GM18858 (cell line): ENCODE measurements at regions not wholly inside any gene's neighbourhood (a gene's known extent, or its start where the extent isn't known, plus 50 kb on each side); places are given as distances from the start of the nearest gene placed in this dataset.

Source experiments
- ATAC-seq: cut with Tn5 transposase; IDR thresholded peaks from one replicate; pipeline ENCODE4 v1.9.1; 2021; ENCODE audit not compliant: unreplicated experiment

DNA sequence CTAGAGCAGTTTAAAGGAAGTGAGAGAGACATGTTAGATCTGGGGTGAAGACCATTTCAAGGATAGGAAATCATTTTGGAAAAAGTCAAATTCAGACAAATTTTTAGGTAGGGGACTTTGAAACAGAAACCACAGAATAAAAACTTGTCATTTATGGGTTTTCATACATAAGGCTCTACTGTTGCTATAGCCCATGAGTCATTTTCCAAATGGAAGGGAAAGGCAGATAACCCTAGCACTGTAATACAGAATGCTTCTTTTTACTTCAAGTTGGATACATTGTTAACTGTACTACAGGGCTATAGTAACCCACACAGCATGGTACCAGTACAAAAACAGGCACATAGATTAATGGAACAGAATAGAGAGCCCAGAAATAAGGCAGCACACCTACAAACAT, 455.4 kb downstream of the EBF1 start:
- no peak for ATAC-seq

GRCh38 chr5:158643840-158644239, 455.9 kb downstream of the EBF1 start:
- no peak for ATAC-seq

- ATAC-seq = no peak
Measured at GRCh38 chr5:158642879-158643278, 456.8 kb downstream of the EBF1 start.

GRCh38 chr5:158641016-158641415, 458.7 kb downstream of the EBF1 start:
- ATAC-seq = no peak

- no peak for ATAC-seq
Measured at GRCh38 chr5:158640593-158640980, 459.1 kb downstream of the EBF1 start.

DNA sequence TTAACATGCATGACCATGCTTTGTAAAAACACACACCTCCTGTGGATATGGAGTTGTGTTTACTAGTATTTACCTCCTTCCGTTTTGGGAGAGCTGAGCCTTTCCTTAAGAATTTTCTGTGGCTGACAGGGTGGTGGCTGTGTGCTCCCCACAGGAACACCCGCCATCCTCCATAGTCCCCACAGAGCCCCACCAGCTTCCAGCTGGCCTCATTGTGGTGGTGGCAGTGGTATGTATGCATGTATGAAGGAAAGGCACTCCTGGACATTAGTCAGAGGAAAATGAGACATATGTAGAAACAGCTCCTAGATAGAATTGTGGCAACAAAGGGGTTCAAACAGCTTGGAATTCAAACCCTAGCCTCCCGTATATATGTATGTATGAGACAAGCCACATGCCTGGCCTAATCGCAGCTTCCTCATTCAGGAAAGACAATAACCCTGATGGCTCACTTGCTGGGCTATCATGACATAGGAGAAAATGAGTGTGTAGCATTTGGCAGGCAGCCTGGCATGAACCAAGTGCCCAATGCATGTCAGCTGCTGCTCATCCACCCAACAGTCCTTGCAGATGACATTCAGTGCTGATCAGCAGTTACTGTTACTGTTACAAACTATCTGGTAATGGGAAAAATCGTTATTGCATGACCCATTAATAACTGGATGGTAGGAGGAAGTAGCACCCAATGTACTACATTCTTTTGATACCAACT, 459.7 kb downstream of the EBF1 start:
- no peak for ATAC-seq

DNA sequence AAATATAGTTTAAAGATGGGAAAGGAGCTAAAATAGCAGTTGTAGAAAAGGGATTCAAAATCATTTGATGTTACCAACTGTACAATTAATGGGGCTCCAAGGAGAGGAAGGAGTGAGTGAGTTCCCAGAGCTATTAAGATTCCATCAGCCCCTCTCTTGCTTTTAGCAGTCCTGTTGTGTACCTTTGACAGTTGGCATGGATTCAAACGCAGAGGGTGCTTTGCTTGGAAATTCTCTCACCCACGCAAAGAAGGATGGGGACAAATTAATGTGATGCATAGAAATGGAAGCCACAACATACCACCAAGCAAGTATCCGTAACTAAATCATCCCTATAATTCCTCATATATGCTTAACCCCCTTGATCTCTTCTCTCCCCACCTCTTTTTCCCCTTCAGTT, 461.3 kb downstream of the EBF1 start:
- ATAC-seq = no peak

DNA sequence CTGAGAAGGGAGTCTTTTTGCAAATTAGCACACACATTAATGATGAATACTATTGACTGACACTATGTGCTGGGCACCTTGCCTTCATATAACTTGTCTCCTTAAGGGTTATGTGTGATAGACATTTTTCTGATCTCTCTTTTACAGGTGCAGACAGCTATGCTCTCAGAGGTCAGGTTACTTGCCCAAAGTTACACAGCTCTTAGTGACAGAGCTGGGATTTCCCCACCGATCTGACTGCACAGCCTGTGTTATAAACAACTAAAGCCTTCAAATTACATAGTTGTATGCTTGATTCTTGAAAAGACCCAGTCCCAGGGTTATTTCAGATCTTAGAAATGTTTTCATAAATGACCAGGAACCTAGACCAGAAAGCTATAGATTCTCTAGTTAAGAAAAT, 462.7 kb downstream of the EBF1 start:
- no peak for ATAC-seq

DNA sequence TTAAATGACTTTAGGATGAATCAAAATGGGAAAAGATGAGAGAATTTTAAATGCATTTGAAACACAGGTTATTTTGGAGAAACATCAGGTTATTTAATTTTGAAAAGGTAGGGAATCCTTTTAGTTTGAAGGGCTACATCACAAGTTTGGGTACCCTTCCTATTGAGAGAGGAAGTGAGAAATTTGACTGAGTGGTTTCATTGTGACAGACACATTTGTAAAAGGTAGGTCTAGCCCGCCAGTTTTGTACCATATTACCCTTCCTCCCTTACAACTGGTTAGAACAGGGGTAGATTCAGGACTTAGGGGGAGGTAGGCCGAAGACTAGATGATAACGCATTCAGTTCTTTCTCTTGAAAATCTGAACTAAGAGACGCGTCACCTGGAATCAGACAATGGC, 464.2 kb downstream of the EBF1 start:
- ATAC-seq = peak; percentile 63

- no peak for ATAC-seq
Measured at GRCh38 chr5:158634714-158635113, 465.0 kb downstream of the EBF1 start.

DNA sequence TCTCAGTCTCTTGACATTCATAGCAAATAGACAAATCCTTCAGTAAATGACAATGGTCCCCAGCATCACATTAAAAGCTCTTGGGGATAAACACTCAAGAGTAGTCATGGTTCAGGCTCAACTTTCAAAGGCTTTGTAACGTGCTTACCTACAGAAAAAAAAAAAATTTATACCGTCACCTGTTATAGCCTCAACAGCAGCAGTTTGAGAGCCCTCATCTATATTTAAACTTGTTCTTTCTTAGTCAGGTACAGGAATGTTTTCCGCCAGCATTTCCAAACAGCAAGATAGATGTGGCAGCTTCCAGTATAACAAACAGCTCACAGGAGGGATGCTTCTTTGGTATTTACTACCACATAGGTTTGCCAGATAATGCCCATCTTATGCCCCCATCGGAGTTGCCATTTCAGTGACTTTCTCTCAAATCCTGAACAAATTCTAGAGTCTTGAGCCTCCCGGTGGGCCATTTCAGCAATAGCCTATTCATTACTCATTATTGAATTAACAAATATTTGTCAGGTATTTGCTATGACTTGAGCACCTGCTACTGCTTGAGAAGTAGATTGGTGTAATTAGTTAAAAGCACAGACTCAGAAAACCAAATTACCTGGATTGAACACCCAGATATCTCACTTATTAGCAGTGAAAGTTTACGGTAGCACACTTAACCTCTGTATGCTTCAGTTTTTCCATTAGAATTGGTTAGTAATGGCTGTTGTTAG, 470.0 kb downstream of the EBF1 start:
- no peak for ATAC-seq

DNA sequence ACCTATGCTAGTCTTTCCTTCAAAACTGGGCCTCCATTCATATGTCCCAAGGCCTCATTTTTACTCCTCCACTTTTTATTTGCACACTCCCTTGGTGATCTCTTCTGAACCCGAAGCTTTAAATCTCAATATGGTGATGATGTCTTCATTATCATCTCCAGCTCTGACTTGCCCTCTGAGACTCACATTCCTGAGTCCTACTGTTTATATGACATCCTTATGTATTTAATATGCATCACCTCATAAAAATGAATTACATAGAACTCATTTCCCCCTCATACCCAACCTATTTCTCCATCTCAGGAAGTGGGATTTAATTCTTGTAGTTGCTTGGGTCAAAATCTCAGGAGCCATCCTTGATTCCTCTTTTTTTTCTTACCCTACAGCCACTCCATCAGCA, 473.0 kb downstream of the EBF1 start:
- no peak for ATAC-seq

DNA sequence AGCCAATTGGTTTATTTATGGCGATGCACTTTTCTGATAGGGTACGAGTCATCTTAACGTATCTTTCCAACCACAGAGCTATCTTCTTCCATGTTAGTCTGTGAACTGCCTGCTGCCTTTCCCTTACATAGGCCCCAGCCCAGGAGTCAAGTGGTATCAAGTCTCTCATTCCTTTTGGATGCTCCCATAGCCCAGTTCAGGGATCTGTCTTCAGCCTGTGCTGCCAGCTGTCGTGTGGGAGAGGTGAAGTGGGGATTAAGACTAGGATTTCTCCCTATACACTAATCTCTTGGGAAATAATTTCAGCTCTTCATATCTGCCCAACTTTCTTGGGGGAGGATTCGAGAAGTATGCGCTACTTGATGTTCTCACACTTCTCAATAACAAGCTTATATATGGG, 475.7 kb downstream of the EBF1 start:
- no peak for ATAC-seq

GRCh38 chr5:158621391-158621790, 478.3 kb downstream of the EBF1 start:
- ATAC-seq = no peak

DNA sequence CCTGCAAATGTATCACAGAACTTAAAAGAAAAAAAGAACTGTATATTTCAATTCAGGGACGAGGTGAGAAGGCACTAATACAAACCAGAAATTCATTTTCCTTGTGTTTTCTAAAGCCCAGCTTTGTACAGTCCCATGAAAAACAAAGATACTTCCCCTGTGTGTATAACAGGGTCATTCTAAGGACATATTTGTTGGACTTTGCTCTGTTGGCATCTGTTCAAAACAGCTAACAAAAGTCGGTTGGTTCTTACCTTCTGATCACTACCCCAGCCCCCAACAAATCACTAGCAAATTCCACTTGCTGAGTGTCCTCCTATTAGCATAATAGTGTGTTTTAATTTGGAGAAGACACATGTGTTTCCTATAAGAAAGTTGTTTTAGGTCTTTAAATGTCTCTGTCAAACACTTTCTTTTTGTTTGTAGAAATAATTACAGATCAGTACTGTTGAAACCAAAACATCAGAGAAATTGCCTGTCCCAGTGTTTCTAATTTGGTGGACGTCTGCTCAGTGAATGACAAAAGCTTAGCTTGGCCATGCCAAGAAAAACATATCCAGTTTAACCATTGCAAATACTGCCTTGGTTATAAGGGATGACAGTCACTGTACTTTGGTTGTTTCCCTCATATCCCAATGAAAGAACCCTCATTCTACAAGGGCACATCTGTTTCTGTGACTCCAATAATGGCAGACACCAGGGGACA, 480.5 kb downstream of the EBF1 start:
- no peak for ATAC-seq

DNA sequence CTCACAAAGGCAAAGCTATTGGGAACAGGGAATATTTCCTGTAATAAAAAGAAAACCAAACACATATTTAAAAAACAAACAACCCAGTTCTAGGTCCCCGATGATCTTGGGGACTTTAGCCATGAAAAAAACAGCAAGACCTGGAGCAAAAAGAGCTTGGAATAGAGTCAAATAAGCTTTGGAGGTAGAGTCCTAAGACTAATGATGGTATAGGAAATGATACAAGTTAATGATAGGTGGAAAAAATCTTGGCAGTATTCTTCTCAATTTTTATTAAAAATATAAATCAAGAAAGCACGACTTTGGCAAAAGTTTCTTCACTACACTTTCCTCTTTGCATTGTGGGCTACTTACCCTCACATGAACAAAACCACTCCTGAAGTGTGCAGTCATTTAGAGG, 481.5 kb downstream of the EBF1 start:
- ATAC-seq = no peak

GRCh38 chr5:158616707-158617106, 483.0 kb downstream of the EBF1 start:
- no peak for ATAC-seq

- no peak for ATAC-seq
Measured at GRCh38 chr5:158614951-158615350, 484.8 kb downstream of the EBF1 start.

- ATAC-seq = no peak
Measured at GRCh38 chr5:158611581-158611980, 488.1 kb downstream of the EBF1 start.

DNA sequence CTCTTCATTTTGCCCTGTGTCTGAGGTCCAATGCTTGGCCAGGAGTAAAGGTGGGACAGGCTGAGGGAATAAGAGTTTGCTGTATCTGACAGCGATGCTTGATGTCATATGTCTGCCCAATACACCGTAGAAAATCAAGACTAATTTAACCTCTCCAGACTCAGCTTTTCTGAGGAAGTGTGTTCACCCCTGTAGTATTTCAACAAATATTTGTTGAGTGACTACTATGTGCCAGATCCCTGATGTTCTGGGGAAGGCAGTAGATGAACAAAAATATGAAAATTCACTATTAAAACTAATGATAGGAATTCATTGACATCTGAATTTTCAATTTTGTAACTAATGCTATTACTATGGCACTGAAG, 489.7 kb downstream of the EBF1 start:
- no peak for ATAC-seq

DNA sequence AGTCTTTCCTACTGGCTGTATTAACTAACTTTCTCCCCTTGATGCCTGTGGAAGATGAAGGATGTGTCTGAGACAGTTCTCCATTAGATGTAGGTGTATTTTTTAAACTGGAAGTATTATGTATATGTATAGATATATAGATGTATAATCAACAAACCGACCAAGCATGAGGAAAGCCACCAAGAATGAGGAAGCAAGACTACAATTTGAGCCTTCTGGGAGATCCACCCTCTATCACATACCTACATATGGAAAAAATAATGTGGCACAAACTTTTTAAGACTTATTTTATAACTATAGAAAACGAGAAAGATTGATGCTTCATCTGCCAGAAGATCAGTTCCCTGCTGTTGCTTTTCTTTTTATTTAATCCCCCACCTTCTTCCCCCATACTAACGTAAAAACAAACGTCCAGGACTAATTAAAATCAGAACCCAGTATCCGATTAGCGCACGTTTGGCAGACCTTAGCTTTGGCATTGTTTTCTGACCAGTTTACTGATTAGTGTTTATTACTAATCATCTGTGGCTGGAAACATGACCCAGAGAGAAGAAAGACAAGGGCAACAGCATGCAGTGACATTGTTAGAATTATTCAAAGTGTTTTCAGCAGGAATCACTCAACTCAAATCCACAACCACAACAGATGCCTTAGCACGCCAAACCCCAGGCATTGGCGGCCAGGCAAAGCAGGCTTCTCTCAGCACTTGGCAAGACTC, 490.2 kb downstream of the EBF1 start:
- no peak for ATAC-seq

- no peak for ATAC-seq
Measured at GRCh38 chr5:158607088-158607487, 492.6 kb downstream of the EBF1 start.
